ENCODE measurements at regions not wholly inside any gene's neighbourhood (a gene's known extent, or its start where the extent isn't known, plus 50 kb on each side); places are given as distances from the start of the nearest gene placed in this dataset.

DNA sequence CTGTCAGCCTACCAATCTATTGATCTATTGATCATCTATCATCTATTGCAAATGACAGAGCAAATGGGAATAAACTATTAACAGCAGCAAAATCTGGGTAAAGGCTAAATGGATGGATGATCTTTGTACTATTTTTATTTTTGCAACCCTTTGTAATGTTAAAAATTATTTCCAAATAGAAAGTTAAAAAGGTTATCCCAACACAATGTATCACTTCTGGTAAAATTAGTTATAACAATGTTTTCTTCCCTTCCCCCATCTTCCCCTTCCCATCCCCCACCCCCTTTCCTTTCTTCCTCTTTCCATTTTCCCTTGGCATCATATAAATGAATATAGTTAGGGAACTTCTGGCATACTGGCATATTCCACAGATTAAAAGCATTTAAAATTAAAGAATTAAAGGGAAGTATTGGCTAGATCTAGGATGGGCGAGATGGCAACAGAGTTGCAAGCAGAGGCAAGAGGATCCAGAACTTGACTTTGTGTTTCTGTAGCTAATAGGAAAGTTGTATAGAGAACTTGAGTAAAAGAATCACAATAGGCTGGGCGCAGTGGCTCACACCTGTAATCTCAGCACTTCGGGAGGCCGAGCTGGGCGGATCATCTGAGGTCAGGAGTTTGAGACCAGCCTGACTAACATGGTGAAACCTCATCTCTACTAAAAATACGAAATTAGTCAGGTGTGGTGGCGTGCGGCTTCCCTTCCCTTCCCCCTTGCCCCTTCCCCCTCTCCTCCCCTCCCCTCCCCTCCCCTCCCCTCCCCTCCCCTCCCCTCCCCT lies 66.6 kb upstream of the TAF11L2 start:
- no peak for TF ChIP-seq CTCF (IDR thresholded peaks at IDR 0.05)
- Mint-ChIP-seq H3K27ac (ENCODE audit: unreplicated experiment) (no peak overlapping the region), H3K9me3 (ENCODE audit: unreplicated experiment) (no peaks in the 10 kb centered on the region), H3K4me3 (ENCODE audit: unreplicated experiment) (no peak overlapping the region), H3K36me3 (ENCODE audit: unreplicated experiment) (no peaks in the 10 kb centered on the region), H3K4me1 (ENCODE audit: unreplicated experiment) (peaks cover 4% of the 10 kb centered on the region), H3K27me3 (ENCODE audit: unreplicated experiment) (peaks cover 2% of the 10 kb centered on the region)
- DNase-seq (ENCODE audit: extremely low spot score, unreplicated experiment) = no peak

DNA sequence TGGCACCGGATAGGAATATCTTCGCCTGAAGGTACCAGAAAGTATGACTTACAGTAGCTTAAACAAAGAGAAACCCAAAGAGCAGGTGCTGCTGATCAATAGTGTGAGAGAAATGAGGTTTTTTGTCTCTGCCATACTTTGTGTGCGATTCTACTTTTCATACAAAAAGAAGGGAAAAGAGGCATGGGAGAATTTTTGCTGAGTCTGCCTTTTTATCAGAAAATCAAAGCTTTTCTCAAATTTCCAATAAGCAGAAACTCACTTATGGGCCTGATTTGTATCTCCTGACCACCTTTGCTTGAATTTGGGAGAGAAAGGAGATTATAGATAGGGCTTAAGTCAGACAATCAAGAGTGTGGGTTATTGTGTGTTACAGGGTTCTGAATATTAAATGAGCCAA lies 65.5 kb upstream of the TAF11L2 start:
- no peak for DNase-seq (ENCODE audit: extremely low spot score, unreplicated experiment)
- Mint-ChIP-seq H3K9me3 (ENCODE audit: unreplicated experiment) (no peaks in the 10 kb centered on the region), H3K27ac (ENCODE audit: unreplicated experiment) (no peak overlapping the region), H3K4me3 (ENCODE audit: unreplicated experiment) (no peak overlapping the region), H3K36me3 (ENCODE audit: unreplicated experiment) (no peaks in the 10 kb centered on the region), H3K4me1 (ENCODE audit: unreplicated experiment) (peaks cover 13% of the 10 kb centered on the region), H3K27me3 (ENCODE audit: unreplicated experiment) (no peaks in the 10 kb centered on the region)
- TF ChIP-seq CTCF (IDR thresholded peaks at IDR 0.05) = no peak

DNA sequence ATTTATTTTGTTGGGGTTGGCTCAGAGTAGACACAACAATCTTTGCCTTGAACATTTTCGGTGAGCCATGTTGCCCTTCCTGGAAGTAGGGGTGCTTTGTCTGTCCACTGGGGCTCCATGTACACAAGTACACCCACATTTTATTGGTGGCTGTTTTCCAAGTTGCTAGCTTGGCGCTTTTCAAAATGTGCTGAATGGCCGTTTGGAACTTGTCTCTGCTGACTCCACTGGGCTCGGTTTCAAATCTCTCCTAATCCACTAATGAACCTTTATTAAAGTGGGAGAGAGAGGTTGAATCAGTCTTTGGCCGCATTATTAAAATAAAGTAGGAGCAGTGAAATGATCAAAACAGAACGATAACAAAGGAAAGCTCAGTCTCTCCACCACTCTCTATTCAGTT lies 64.6 kb upstream of the TAF11L2 start:
- H3K36me3 Mint-ChIP-seq (ENCODE audit: unreplicated experiment) = no peaks in the 10 kb centered on the region
- DNase-seq (ENCODE audit: extremely low spot score, unreplicated experiment) = no peak
- no peak for TF ChIP-seq CTCF (IDR thresholded peaks at IDR 0.05)
- H3K4me1 Mint-ChIP-seq (ENCODE audit: unreplicated experiment) = peaks cover 13% of the 10 kb centered on the region
- H3K27ac Mint-ChIP-seq (ENCODE audit: unreplicated experiment) = no peak overlapping the region
- no peaks in the 10 kb centered on the region for H3K27me3 Mint-ChIP-seq (ENCODE audit: unreplicated experiment)
- H3K9me3 Mint-ChIP-seq (ENCODE audit: unreplicated experiment) = no peaks in the 10 kb centered on the region
- H3K4me3 Mint-ChIP-seq (ENCODE audit: unreplicated experiment) = no peak overlapping the region

- H3K9me3 Mint-ChIP-seq (ENCODE audit: unreplicated experiment) = peaks cover 4% of the 10 kb centered on the region
- H3K27me3 Mint-ChIP-seq (ENCODE audit: unreplicated experiment) = no peaks in the 10 kb centered on the region
- H3K27ac Mint-ChIP-seq (ENCODE audit: unreplicated experiment) = no peak overlapping the region
- no peak for TF ChIP-seq CTCF (IDR thresholded peaks at IDR 0.05)
- H3K4me3 Mint-ChIP-seq (ENCODE audit: unreplicated experiment) = no peak overlapping the region
- no peak for DNase-seq (ENCODE audit: extremely low spot score, unreplicated experiment)
- peaks cover 13% of the 10 kb centered on the region for H3K4me1 Mint-ChIP-seq (ENCODE audit: unreplicated experiment)
- no peaks in the 10 kb centered on the region for H3K36me3 Mint-ChIP-seq (ENCODE audit: unreplicated experiment)
Observed at GRCh38 chr5:17434982-17435381, 63.0 kb upstream of the TAF11L2 start.

DNA sequence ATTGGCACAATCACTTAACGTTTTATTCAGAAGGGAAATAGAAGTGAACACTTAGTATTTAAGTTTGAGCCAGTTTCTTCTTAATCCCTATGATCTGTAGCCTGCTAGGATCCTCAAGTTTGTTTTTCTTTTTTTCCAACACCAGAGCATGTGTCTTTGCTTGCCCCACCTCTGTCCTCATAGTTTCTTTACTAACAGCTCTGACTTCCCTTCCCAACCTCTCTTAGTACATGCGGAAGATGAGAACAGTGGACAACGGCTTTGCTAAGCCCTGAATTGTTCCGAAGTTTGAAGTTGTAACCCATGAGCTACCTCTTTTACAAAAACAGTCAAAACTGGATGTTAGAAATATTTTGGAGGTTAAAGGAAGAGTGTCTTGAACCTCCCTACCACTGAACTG lies 61.7 kb upstream of the TAF11L2 start:
- TF ChIP-seq CTCF (IDR thresholded peaks at IDR 0.05) = no peak
- Mint-ChIP-seq H3K4me1 (ENCODE audit: unreplicated experiment) (peaks cover 13% of the 10 kb centered on the region), H3K27me3 (ENCODE audit: unreplicated experiment) (peaks cover 2% of the 10 kb centered on the region), H3K27ac (ENCODE audit: unreplicated experiment) (no peak overlapping the region), H3K36me3 (ENCODE audit: unreplicated experiment) (no peaks in the 10 kb centered on the region), H3K4me3 (ENCODE audit: unreplicated experiment) (no peak overlapping the region), H3K9me3 (ENCODE audit: unreplicated experiment) (peaks cover 13% of the 10 kb centered on the region)
- DNase-seq (ENCODE audit: extremely low spot score, unreplicated experiment) = no peak
